Mesenteric fat pad (tissue), 1 donor: ENCODE measurements at regions not wholly inside any gene's neighbourhood (a gene's known extent, or its start where the extent isn't known, plus 50 kb on each side); places are given as distances from the start of the nearest gene placed in this dataset.

Experiments
- DNase-seq: peaks from one replicate; pipeline ENCODE4 v3.0.0-alpha.2; 2020; ENCODE audit warnings: low spot score
- donor health status: DM: yes; HTN: yes; CAD: no.

DNA sequence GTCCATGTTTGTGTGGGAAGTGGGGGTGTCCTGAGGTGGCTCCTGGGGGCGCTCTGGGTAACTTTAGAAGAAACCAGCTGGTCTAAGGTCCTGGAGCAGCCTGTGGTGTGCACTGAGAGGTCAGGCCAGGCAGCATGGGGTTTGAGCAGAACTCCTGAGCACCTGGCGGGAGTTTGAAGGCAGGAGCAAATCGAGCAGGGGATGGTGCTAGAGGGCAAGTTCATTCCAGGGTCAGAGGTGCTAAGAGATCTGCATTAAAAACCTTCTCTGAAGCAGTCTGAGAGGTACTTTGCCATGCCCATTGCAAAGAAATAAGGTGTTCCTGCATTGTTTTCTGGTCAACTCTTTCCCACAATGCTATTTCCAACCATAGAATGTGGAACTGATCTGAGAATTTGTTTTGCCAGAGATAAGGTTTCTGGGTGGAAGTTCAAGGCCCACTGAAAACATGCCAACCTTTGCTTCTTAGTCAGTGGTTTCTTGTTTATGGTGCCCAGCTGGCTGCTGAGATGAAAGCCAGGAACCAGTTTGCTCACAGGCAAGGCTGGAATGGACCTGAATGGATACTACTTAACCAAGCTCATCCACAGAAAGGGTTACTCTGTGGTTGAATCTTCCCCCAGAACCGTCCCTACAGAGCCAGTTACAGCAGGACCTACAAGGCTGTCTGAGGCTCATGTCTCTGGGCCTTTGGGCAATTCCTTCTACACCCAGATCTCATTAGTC is 136.3 kb upstream of the TMEM72 start:
- DNase-seq = no peak

GRCh38 chr10:44775402-44775741 is 135.8 kb upstream of the TMEM72 start:
- DNase-seq = no peak

DNA sequence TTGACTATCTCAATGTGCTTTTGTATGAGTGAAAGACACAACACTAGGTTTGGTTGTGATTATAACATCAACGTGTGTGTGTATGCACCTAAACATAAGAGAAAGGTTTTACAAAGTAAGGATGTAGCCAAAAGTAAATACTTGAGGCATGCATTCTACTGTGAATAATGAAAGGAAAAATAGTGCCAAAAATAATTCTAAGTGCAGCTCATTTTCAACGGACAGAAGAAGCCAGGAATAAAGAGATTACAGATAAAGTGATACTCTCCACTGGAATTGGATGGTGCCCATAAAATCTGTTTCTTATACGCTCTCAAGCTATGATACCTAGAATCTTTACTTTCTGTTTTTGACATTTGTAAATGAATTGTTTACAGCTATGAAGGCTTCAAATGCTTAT is 135.0 kb upstream of the TMEM72 start:
- no peak for DNase-seq

DNA sequence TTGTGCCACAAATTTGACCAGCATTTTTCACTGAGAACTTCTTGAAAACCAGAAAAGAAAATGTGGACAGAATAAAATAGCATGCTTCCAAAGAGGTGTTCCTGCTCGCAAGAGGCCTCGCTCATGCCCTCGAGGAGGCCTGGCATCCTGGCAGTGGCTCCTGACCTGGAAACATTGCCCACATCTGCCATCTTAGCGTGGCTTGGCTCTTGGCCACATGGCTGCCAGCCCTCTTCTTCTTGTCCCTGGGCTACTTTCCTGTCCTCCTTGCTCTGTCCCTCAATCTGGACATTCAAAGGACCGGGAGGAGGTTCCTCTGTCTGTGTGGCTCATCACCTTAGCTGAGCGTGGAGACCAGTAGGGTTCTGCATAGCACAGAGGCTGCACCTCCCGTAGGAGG is 131.6 kb upstream of the TMEM72 start:
- DNase-seq = no peak

- no peak for DNase-seq
Measured at GRCh38 chr10:44780426-44780825, 130.7 kb upstream of the TMEM72 start.

GRCh38 chr10:44781131-44781530 is 130.0 kb upstream of the TMEM72 start:
- no peak for DNase-seq

DNA sequence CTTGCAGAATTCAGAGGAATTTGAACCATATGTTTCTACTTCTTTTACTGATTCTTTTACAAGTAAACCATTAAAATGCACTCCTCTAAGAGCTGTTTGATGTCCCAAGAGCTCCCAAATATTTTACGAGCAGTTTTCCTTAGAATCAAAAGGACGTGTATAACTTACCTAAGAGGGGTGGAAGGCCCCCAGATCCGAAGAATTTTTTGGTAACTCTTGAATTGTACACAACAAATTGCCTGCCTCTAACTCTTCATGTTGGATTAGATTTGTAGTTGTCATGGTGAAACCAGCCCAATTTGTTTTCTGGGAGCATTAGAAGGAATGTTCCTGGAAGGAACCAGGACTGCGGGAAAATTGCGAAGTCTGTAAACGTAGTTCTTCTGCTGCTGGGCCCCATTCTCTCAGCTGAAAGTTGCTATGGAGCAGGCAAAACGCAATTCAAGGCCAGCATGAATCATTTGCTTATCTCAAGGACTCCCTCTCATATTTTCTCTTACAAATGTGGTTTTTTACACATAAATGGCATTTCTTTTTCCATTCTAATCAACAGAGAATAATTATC is 124.8 kb upstream of the TMEM72 start:
- no peak for DNase-seq

GRCh38 chr10:44787480-44788075 is 123.6 kb upstream of the TMEM72 start:
- no peak for DNase-seq

- no peak for DNase-seq
Measured at GRCh38 chr10:44788147-44789129, 122.7 kb upstream of the TMEM72 start.

DNA sequence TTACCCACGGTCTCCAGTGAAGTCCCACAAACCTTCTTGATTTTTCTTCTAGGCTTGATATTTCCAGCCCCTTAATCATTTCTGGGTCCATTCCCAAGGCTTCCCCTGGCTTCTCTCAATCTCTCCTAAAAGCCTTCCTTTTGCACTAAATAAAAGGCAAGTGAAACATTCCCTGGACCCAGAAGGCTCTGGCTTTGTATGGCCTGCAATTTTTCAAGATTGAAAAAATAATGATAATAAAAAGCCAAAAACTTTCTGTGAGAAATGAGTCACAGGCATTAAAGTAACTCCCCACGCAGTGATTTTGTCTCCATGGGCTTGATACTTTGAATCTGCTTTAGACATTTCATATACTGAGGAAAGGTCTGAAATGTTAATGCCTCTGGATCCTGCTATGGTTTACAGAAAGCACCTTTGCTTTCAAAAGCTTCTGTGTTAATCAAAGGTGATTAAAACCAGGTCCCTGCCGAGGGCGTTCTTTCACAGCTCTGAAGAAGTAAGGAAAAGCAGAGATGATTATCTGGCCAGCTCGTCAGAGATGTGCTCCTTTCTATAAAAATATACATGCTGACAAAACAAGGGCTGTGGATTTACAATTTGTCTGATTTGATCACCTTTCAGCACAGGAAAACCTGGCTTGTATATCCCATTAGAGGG is 118.9 kb upstream of the TMEM72 start:
- DNase-seq = no peak

DNA sequence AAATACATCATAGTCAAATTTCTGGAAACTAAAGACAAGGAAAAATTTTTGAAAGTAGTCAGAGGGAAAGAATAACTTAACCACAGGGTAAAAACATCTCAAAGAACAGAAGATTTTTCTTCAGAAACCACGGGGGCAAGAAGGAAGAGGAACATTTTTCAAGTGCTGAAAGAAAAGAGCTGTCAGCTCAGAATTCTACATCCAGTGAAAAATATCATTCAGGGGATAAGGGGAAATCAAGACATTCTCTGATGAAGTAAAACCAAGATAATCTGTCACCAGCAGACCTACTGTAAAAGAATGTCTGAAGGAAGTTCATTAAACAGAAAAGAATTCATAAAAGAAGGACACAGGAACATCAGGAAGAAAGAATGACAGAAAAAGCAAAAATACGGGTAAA is 111.2 kb upstream of the TMEM72 start:
- no peak for DNase-seq

GRCh38 chr10:44801383-44802327 is 109.5 kb upstream of the TMEM72 start:
- no peak for DNase-seq

GRCh38 chr10:44803862-44804261 is 107.3 kb upstream of the TMEM72 start:
- no peak for DNase-seq

GRCh38 chr10:44804661-44805060 is 106.5 kb upstream of the TMEM72 start:
- no peak for DNase-seq

DNA sequence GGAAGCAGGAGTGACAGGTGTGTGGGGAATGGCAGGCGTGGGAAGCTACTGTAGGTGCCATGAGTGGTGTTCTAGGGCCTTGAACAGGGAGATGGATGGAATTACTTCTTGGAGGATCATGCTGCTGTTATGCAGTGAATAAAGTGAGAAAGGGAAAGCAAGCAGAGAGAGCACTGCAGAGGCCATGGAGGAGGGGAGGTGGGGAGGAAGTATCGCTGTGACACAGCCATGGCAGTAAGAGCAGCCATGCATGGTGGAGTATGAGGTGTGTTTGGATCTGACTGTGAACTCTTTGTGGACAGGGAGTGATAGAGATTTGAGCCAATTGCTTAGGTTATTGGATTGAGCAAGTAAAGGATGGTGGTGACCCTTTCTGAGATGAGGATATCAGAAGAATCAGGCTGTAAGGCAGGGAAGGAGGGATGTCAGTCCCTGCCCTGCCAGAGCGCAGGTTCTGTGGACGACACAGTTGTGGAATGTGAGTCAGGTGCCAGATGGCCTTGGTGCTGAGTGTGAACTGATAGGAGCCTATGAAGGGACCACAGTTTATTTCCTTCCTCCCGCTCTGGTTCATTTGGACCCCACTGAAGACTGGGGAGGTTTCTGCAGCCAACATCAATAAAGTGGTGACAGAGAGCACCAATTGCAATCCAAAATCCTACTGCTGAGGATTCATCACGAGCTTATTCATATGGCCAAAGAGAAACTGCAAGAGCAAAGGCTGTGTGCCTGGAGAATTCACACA is 105.5 kb upstream of the TMEM72 start:
- DNase-seq = no peak

- no peak for DNase-seq
Measured at GRCh38 chr10:44806950-44807349, 104.2 kb upstream of the TMEM72 start.

DNA sequence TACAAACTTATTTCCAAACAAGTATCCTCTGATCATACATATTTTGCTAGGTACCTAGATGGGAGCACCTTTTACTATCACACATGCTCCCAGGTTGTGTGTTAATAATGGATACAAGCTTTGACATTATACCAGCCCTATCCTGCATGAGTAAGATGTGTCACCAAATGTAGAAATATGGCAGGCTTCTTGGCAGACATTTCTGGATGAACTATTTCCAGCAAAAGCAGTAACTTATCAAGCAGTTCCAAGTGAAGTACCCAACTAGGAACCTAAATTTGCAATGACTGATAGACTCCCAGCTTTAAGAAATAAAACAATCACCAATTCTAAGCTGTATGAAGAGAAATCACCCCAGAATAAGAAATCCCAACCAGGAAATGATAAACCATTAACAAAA is 103.7 kb upstream of the TMEM72 start:
- no peak for DNase-seq

GRCh38 chr10:44809647-44810046 is 101.5 kb upstream of the TMEM72 start:
- DNase-seq = no peak

- no peak for DNase-seq
Measured at GRCh38 chr10:44811072-44811471, 100.1 kb upstream of the TMEM72 start.
